ENCODE measurements at regions not wholly inside any gene's neighbourhood (a gene's known extent, or its start where the extent isn't known, plus 50 kb on each side); places are given as distances from the start of the nearest gene placed in this dataset.
A peak's percentile ranks its signal among the peaks of the same experiment; 100 is the strongest.
"Not testable (repeated sequence)": the region's sequence is repeated elsewhere in the genome, so short reads cannot be mapped to it uniquely, and the experiment has no call there.

DNA sequence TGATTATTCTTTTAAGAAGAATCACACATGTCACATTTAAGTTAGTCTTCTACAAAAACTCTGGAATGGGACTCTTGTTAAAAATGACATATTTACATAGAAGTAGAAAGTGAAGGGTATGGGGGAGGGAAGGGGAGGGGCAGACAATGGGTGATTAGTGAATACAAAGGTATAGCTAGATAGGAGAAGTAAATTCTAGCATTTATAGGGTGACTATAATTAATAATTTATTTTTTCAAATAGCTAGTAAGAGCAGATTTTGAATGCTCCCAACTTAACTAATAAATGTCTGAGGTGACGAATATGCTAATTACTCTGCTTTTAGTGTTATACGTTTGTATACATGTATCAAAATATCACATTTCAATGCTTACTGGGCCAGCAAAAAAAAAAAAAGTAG is 59.4 kb downstream of the BLTP3B start:
- no peak overlapping the region for H3K4me3 ChIP-seq (ENCODE audit: low read depth, low read length)

DNA sequence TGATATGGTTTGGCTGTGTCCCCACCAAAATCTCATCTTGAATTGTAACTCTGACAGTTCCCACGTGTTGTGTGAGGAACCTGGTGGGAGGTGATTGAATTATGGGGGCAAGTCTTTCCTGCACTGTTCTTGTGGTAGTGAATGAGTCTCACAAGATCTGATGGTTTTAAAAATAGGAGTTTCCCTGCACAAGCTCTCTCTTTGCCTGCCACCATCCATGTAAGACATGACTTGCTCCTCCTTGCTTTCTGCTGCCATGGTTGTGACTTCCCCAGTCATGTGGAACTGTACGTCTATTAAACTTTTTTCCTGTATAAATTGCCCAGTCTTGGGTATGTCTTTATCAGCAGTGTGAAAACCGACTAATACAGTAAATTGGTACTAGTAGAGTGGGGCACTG is 63.9 kb downstream of the BLTP3B start:
- H3K27ac ChIP-seq = not testable (repeated sequence)

More for the DNA sequence above, 59.4 kb downstream of the BLTP3B start:
- no peak for DNase-seq
- H3K27me3 ChIP-seq (ENCODE audit: insufficient read depth, low read depth, severe bottlenecking) = no peaks in the 10 kb centered on the region
- H3K9me3 ChIP-seq (ENCODE audit: severe bottlenecking) = peaks cover 2% of the 10 kb centered on the region
- TF ChIP-seq, protein P1, sequence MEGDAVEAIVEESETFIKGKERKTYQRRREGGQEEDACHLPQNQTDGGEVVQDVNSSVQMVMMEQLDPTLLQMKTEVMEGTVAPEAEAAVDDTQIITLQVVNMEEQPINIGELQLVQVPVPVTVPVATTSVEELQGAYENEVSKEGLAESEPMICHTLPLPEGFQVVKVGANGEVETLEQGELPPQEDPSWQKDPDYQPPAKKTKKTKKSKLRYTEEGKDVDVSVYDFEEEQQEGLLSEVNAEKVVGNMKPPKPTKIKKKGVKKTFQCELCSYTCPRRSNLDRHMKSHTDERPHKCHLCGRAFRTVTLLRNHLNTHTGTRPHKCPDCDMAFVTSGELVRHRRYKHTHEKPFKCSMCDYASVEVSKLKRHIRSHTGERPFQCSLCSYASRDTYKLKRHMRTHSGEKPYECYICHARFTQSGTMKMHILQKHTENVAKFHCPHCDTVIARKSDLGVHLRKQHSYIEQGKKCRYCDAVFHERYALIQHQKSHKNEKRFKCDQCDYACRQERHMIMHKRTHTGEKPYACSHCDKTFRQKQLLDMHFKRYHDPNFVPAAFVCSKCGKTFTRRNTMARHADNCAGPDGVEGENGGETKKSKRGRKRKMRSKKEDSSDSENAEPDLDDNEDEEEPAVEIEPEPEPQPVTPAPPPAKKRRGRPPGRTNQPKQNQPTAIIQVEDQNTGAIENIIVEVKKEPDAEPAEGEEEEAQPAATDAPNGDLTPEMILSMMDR (IDR thresholded peaks at IDR 0.05; ENCODE audit: low read depth, low read length) = no peak
- no peak overlapping the region for H3K27ac ChIP-seq
- H3K36me3 ChIP-seq = peaks cover 33% of the 10 kb centered on the region

DNA sequence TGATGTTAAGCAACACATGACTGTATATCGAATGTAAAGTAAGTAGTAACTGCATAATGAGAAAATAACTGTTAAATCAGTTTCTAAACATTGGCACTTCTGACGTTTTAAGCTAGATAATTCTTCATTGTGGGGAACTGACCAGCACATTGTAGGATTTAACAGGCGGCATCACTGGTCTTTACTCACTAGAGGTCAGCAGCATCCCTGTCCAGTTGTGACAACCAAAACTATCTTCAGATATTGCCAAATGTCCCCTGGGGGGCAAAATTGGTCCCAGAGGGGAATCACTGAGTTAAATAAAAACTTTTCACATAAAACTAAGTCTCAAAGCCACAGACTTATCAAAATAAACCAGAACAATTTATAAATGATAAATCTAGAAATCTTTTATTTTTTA is 65.3 kb downstream of the BLTP3B start:
- Histone ChIP-seq H3K9me3 (ENCODE audit: severe bottlenecking) (peaks cover 2% of the 10 kb centered on the region), H3K27ac (no peak overlapping the region), H3K36me3 (peaks cover 26% of the 10 kb centered on the region), H3K4me3 (ENCODE audit: low read depth, low read length) (no peak overlapping the region), H3K27me3 (ENCODE audit: insufficient read depth, low read depth, severe bottlenecking) (no peaks in the 10 kb centered on the region)
- DNase-seq = no peak
- TF ChIP-seq, protein P1 (IDR thresholded peaks at IDR 0.05; ENCODE audit: low read depth, low read length) = peak; percentile 29; the same call in 1 of the 2 replicates

More for the DNA sequence above, 63.9 kb downstream of the BLTP3B start:
- H3K36me3 ChIP-seq = peaks cover 33% of the 10 kb centered on the region
- not testable (repeated sequence) for H3K4me3 ChIP-seq (ENCODE audit: low read depth, low read length); H3K27me3 ChIP-seq (ENCODE audit: insufficient read depth, low read depth, severe bottlenecking); H3K9me3 ChIP-seq (ENCODE audit: severe bottlenecking); DNase-seq

DNA sequence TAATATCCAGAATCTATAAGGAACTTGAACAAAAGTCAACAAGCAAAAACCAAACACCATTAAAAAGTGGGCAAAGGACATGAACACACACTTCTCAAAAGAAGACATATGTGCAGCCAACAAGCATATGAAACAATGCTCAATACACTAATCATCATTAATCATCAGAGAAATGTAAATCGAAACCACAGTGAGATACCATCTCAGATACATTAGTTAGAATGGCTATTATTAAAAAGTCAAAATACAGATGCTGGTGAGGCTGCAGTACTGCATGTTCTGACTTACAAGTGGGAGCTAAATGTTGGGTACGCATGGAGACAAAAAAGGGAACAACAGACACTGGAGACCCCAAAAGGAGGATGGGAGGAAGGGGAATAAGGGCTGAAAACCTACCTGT is 67.1 kb downstream of the BLTP3B start:
- Histone ChIP-seq H3K27me3 (ENCODE audit: insufficient read depth, low read depth, severe bottlenecking) (no peaks in the 10 kb centered on the region), H3K9me3 (ENCODE audit: severe bottlenecking) (peaks cover 2% of the 10 kb centered on the region), H3K27ac (no peak overlapping the region), H3K4me3 (ENCODE audit: low read depth, low read length) (no peak overlapping the region), H3K36me3 (peaks cover 14% of the 10 kb centered on the region)
- TF ChIP-seq, protein P1 (IDR thresholded peaks at IDR 0.05; ENCODE audit: low read depth, low read length) = no peak
- DNase-seq = no peak

DNA sequence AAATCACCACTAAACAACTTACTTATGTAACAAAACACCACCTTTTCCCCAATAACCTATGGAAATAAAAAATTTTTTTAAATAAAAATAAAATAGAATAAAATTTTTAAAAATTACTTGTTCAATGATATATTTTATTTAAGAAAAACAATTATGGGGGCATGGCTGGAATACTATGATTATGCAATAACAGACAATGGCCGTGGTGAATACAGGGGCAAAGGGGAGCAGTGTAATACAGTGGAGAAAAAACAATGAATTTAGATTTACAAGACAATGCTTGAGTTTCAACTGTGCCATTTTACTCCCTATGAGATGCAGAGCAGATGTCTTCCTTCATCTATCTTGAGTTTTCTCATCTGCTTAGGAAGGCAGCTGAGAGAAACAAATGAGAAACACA is 72.9 kb downstream of the BLTP3B start:
- no peaks in the 10 kb centered on the region for H3K9me3 ChIP-seq (ENCODE audit: severe bottlenecking)
- TF ChIP-seq, protein P1 (IDR thresholded peaks at IDR 0.05; ENCODE audit: low read depth, low read length) = no peak
- no peak overlapping the region for H3K4me3 ChIP-seq (ENCODE audit: low read depth, low read length)
- no peak for DNase-seq
- peaks cover 24% of the 10 kb centered on the region for H3K36me3 ChIP-seq
- no peak overlapping the region for H3K27ac ChIP-seq
- H3K27me3 ChIP-seq (ENCODE audit: insufficient read depth, low read depth, severe bottlenecking) = no peaks in the 10 kb centered on the region

DNA sequence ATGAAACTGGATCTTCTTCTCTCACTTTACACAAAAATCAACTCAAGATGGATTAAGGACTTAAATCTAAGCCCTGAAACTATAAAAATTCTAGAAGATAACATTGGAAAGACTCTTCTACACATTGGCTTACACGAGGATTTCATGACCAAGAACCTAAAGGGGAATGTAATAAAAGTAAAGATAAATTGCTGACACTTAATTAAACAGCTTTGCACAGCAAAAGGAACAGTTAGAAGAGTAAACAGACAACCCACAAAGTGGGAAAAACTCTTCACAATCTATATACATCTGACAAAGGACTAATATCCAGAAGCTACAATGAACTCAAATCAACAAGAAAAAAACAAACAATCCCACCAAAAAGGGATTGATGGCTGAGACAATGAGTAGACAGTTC is 74.4 kb downstream of the BLTP3B start:
- H3K27me3 ChIP-seq (ENCODE audit: insufficient read depth, low read depth, severe bottlenecking) = no peaks in the 10 kb centered on the region
- H3K36me3 ChIP-seq = peaks cover 24% of the 10 kb centered on the region
- H3K27ac ChIP-seq = no peak overlapping the region
- TF ChIP-seq, protein P1 (IDR thresholded peaks at IDR 0.05; ENCODE audit: low read depth, low read length) = no peak
- DNase-seq = no peak
- no peak overlapping the region for H3K4me3 ChIP-seq (ENCODE audit: low read depth, low read length)
- H3K9me3 ChIP-seq (ENCODE audit: severe bottlenecking) = no peaks in the 10 kb centered on the region

All from WERI-Rb-1 (cell line).